ENCODE measurements at regions not wholly inside any gene's neighbourhood (a gene's known extent, or its start where the extent isn't known, plus 50 kb on each side); places are given as distances from the start of the nearest gene placed in this dataset.

DNA sequence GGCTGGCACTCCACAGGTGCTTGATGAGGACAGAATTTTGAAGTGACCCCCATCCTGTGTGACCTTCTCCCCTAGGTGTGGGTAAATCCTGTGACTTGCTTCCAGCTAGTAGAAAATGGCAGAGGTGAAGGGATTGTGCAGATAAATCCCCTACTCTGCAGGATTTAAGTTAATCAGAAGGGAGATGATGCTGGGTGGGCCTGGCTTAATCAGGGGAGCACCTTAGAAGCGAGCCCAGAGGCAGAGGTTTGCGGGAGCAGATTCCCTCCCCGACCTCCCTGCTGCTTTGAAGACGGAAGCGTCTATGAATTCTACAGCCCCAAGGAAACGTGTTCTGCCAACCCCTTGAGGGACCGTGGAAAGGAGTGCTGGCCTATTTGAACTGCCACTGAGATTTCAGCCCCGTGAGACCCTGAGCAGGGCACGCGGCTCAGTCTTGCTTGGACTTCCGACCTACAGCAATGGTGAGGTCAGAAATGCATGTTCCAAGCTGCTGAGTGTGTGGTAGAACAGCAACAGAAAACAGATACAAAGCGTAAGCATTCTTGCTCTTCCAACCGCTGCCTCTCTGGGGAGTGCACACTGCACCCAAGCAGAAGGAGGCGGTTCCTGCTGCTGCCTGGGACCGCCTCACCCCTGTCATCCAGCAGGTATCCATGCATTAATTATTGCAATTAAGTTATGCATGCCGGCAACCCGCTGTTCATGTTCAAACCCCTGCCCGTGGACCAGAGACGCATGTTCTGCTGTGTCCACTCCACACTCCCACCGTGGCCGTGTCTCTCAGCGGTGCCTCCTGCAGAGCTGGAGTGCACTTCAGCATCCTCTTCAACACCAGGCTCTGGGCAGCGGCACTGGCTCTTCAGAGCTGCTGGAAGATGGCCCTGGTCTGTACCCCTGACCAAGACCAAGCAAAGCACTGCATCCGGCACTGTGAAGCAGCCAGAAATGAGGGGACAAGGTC is 54.6 kb upstream of the RXRA start:
- no peak overlapping the region for H3K4me3 ChIP-seq (replicated peaks; ENCODE audit: insufficient read depth, low read length)
- DNase-seq (ENCODE audit: low read depth in 1 of 2, low spot score in 1 of 2): no peak
- H3K27me3 ChIP-seq (ENCODE audit: insufficient read depth, poor library complexity, severe bottlenecking): no peaks in the 10 kb centered on the region

DNA sequence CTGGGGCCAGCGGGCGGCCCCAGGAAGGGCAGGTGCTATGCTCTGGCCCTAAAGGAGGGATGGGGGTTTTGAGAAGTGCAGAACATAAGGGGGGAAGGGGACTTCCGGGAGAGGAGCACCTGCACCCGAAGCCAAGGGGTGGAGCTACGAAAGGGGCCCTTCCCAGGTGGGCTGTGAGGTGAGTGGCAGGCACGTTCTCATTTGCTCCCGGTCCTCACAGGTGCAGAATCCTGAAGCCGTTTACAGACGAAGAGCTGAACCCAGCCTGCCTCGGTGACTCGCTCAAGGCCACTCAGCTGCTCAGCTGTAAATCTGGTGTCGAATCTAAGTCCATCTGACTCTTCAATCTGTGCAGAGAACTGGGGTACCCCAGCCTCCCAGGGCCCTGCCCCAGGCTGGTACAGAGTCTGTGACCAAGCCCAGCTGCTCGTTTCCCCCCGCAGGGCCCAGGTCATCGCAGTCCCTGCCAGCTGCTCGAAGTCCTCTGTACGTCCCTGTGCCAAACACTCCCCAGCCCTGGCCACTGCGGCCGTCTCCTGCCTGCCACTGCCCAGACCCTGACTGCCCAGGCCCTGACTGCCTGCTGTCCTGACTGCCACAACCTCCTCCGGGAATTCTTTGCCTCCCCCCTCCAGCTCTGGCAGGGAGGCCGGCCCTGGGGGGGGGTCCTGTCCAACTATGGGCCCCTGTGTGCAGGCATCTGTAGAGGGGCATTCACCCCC is 53.8 kb upstream of the RXRA start:
- TF ChIP-seq POLR2AphosphoS5 (IDR thresholded peaks at IDR 0.05; ENCODE audit: low read depth) (no peak), SPI1 (IDR thresholded peaks at IDR 0.05; ENCODE audit: borderline replicate concordance, low read depth) (no peak)
- no peak overlapping the region for H3K4me3 ChIP-seq (replicated peaks; ENCODE audit: insufficient read depth, low read length)
- no peaks in the 10 kb centered on the region for H3K27me3 ChIP-seq (ENCODE audit: insufficient read depth, poor library complexity, severe bottlenecking)
- DNase-seq (ENCODE audit: low read depth in 1 of 2, low spot score in 1 of 2): no peak
- no peak overlapping the region for H3K27ac ChIP-seq (replicated peaks)

More for the DNA sequence above, 54.6 kb upstream of the RXRA start:
- no peak overlapping the region for H3K27ac ChIP-seq (replicated peaks)
- TF ChIP-seq, protein P1, sequence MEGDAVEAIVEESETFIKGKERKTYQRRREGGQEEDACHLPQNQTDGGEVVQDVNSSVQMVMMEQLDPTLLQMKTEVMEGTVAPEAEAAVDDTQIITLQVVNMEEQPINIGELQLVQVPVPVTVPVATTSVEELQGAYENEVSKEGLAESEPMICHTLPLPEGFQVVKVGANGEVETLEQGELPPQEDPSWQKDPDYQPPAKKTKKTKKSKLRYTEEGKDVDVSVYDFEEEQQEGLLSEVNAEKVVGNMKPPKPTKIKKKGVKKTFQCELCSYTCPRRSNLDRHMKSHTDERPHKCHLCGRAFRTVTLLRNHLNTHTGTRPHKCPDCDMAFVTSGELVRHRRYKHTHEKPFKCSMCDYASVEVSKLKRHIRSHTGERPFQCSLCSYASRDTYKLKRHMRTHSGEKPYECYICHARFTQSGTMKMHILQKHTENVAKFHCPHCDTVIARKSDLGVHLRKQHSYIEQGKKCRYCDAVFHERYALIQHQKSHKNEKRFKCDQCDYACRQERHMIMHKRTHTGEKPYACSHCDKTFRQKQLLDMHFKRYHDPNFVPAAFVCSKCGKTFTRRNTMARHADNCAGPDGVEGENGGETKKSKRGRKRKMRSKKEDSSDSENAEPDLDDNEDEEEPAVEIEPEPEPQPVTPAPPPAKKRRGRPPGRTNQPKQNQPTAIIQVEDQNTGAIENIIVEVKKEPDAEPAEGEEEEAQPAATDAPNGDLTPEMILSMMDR (IDR thresholded peaks at IDR 0.05; ENCODE audit: insufficient read depth, low read length): no peak
- TF ChIP-seq POLR2AphosphoS5 (IDR thresholded peaks at IDR 0.05; ENCODE audit: low read depth) (no peak), SPI1 (IDR thresholded peaks at IDR 0.05; ENCODE audit: borderline replicate concordance, low read depth) (no peak), GABPA (IDR thresholded peaks at IDR 0.05; ENCODE audit: low read depth) (no peak)
- TF ChIP-seq, protein P2, sequence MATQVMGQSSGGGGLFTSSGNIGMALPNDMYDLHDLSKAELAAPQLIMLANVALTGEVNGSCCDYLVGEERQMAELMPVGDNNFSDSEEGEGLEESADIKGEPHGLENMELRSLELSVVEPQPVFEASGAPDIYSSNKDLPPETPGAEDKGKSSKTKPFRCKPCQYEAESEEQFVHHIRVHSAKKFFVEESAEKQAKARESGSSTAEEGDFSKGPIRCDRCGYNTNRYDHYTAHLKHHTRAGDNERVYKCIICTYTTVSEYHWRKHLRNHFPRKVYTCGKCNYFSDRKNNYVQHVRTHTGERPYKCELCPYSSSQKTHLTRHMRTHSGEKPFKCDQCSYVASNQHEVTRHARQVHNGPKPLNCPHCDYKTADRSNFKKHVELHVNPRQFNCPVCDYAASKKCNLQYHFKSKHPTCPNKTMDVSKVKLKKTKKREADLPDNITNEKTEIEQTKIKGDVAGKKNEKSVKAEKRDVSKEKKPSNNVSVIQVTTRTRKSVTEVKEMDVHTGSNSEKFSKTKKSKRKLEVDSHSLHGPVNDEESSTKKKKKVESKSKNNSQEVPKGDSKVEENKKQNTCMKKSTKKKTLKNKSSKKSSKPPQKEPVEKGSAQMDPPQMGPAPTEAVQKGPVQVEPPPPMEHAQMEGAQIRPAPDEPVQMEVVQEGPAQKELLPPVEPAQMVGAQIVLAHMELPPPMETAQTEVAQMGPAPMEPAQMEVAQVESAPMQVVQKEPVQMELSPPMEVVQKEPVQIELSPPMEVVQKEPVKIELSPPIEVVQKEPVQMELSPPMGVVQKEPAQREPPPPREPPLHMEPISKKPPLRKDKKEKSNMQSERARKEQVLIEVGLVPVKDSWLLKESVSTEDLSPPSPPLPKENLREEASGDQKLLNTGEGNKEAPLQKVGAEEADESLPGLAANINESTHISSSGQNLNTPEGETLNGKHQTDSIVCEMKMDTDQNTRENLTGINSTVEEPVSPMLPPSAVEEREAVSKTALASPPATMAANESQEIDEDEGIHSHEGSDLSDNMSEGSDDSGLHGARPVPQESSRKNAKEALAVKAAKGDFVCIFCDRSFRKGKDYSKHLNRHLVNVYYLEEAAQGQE (IDR thresholded peaks at IDR 0.05; ENCODE audit: insufficient replicate concordance, low read depth): no peak

DNA sequence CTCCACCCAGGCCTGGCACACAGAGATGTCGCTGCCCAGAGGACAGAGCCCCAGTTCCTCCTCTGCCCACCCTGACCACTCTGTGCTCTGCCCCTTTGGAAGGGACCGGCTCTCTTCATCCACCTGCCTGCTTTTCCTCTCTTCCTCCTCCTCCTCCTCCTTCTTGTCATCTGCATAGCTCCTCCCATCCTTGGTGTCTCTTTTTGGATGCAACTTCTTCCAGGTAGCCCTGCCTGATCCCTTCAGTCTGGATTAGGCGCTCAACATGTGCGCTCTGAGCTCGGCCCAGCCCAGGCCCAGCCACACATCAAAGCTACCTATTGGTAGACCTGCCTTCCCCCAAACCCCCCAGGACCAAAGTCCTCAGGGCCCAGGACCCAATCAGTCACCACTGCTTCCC is 52.6 kb upstream of the RXRA start:
- TF ChIP-seq, protein P1 (IDR thresholded peaks at IDR 0.05; ENCODE audit: insufficient read depth, low read length): no peak
- no peak for TF ChIP-seq POLR2AphosphoS5 (IDR thresholded peaks at IDR 0.05; ENCODE audit: low read depth)
- no peak for TF ChIP-seq SPI1 (IDR thresholded peaks at IDR 0.05; ENCODE audit: borderline replicate concordance, low read depth)
- TF ChIP-seq, protein P2 (IDR thresholded peaks at IDR 0.05; ENCODE audit: insufficient replicate concordance, low read depth): no peak
- TF ChIP-seq GABPA (IDR thresholded peaks at IDR 0.05; ENCODE audit: low read depth): no peak
- no peaks in the 10 kb centered on the region for H3K27me3 ChIP-seq (ENCODE audit: insufficient read depth, poor library complexity, severe bottlenecking)
- no peak overlapping the region for H3K27ac ChIP-seq (replicated peaks)
- H3K4me3 ChIP-seq (replicated peaks; ENCODE audit: insufficient read depth, low read length): no peak overlapping the region
- DNase-seq (ENCODE audit: low read depth in 1 of 2, low spot score in 1 of 2): no peak

DNA sequence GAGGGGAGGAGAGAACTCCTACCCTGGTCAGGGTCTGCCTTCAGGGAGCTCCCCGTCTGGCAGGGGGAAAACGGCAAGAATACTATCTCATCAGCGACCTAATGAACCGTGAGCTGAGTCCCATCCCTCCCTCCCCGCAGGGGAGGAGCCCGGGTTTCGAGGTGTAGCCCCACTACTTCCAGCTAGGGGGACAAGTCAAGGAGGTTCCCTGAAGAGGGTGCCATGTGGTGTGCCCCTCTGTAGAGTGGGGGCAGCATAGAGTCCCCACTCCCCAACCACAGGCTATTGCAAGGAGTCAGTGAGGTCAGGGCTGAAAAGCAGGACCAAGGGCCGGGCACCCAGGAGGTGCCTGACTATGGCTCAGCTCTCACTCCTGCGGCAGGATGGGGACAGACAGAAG is 50.9 kb upstream of the RXRA start:
- DNase-seq (ENCODE audit: low read depth in 1 of 2, low spot score in 1 of 2): no peak
- TF ChIP-seq GABPA (IDR thresholded peaks at IDR 0.05; ENCODE audit: low read depth): no peak
- no peak overlapping the region for H3K4me3 ChIP-seq (replicated peaks; ENCODE audit: insufficient read depth, low read length)
- H3K27ac ChIP-seq (replicated peaks): no peak overlapping the region
- H3K27me3 ChIP-seq (ENCODE audit: insufficient read depth, poor library complexity, severe bottlenecking): no peaks in the 10 kb centered on the region

All from HL-60 (cell line).